ENCODE measurements at regions not wholly inside any gene's neighbourhood (a gene's known extent, or its start where the extent isn't known, plus 50 kb on each side); places are given as distances from the start of the nearest gene placed in this dataset.
"Not testable (repeated sequence)": the region's sequence is repeated elsewhere in the genome, so short reads cannot be mapped to it uniquely, and the experiment has no call there.

GRCh38 chr19:34871911-34872310, 54.8 kb upstream of the ZNF30 start:
- H3K4me3 ChIP-seq; H3K9me3 ChIP-seq (replicated peaks in 1 of 3); DNase-seq; H3K27ac ChIP-seq; intact Hi-C loops (cut with DNase I); H3K27me3 ChIP-seq; H3K4me1 ChIP-seq (replicated peaks in 1 of 2); H3K36me3 ChIP-seq (replicated peaks in 1 of 2): not testable (repeated sequence)
- 77 to 85% (median 81%) methylated on average over 3 of the region's 3 CpGs for WGBS, 4 donors

DNA sequence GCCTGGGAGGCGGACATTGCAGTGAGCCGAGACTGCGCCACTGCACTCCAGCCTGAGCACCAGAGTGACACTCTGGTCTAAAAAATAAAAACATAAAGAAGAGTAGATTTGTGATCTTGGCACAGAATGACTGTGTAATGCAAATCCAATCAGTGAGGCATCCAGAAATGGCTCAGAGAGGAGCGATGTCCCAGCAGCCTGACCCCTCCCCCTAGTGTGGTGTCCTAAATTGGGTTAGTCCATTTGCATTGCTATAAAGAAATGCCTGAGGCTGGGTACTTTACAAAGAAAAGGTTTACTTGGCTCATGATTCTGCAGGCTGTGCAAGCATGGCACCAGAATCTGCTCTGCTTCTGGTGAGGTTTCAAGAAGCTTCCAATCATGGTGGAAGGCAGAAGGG, 59.1 kb upstream of the ZNF30 start:
- Histone ChIP-seq H3K4me3 (no peak overlapping the region), H3K4me1 (replicated peaks in 1 of 2) (no peaks in the 10 kb centered on the region), H3K27ac (no peak overlapping the region), H3K9me3 (replicated peaks in 1 of 3) (no peaks in the 10 kb centered on the region), H3K36me3 (replicated peaks in 1 of 2) (no peaks in the 10 kb centered on the region), H3K27me3 (no peaks in the 10 kb centered on the region)
- TF ChIP-seq POLR2A (IDR thresholded peaks at IDR 0.05) (no peak), CTCF (IDR thresholded peaks at IDR 0.05) (no peak)
- WGBS, 4 donors = 89 to 98% (median 91%) methylated on average over 4 of the region's 4 CpGs
- intact Hi-C loops (cut with DNase I) = no loop called here
- DNase-seq = no peak

- intact Hi-C loops (cut with DNase I); DNase-seq; H3K4me1 ChIP-seq (replicated peaks in 1 of 2); H3K27ac ChIP-seq; H3K9me3 ChIP-seq (replicated peaks in 1 of 3); H3K4me3 ChIP-seq; H3K27me3 ChIP-seq; H3K36me3 ChIP-seq (replicated peaks in 1 of 2): not testable (repeated sequence)
- WGBS, 4 donors = 60 to 86% (median 63%) methylated on average over 1 to 2 of the region's 2 CpGs
Measured at GRCh38 chr19:34865225-34865624, 61.5 kb upstream of the ZNF30 start.

- H3K4me3 ChIP-seq = not testable (repeated sequence)
Measured at GRCh38 chr19:34859823-34860736, 66.6 kb upstream of the ZNF30 start.

GRCh38 chr19:34859325-34859724, 67.4 kb upstream of the ZNF30 start:
- H3K4me3 ChIP-seq; DNase-seq; H3K4me1 ChIP-seq (replicated peaks in 1 of 2); intact Hi-C loops (cut with DNase I); H3K36me3 ChIP-seq (replicated peaks in 1 of 2); H3K9me3 ChIP-seq (replicated peaks in 1 of 3); H3K27me3 ChIP-seq; H3K27ac ChIP-seq: not testable (repeated sequence)
- 83 to 91% (median 89%) methylated on average over 2 of the region's 2 CpGs for WGBS, 4 donors

More at GRCh38 chr19:34859823-34860736, 66.6 kb upstream of the ZNF30 start:
- H3K4me1 ChIP-seq (replicated peaks in 1 of 2); DNase-seq; H3K36me3 ChIP-seq (replicated peaks in 1 of 2); H3K27ac ChIP-seq; H3K27me3 ChIP-seq; intact Hi-C loops (cut with DNase I); H3K9me3 ChIP-seq (replicated peaks in 1 of 3): not testable (repeated sequence)
- 9 to 39% (median 13%) methylated on average over 3 to 29 of the region's 34 CpGs for WGBS, 4 donors

- no peak overlapping the region for H3K27ac ChIP-seq
- no peaks in the 10 kb centered on the region for H3K36me3 ChIP-seq (replicated peaks in 1 of 2)
- no peak for TF ChIP-seq CTCF (IDR thresholded peaks at IDR 0.05)
- TF ChIP-seq POLR2A (IDR thresholded peaks at IDR 0.05) = no peak
- H3K4me1 ChIP-seq (replicated peaks in 1 of 2) = no peaks in the 10 kb centered on the region
- intact Hi-C loops (cut with DNase I) = no loop called here
- no peak overlapping the region for H3K4me3 ChIP-seq
- no peaks in the 10 kb centered on the region for H3K9me3 ChIP-seq (replicated peaks in 1 of 3)
- H3K27me3 ChIP-seq = no peaks in the 10 kb centered on the region
- no peak for DNase-seq
Measured at GRCh38 chr19:34856052-34856451, 70.7 kb upstream of the ZNF30 start.

Data from adrenal gland (tissue), 9 donors.